T-cell (primary cell): ENCODE measurements at regions not wholly inside any gene's neighbourhood (a gene's known extent, or its start where the extent isn't known, plus 50 kb on each side); places are given as distances from the start of the nearest gene placed in this dataset.

ENCODE experiments used
- ATAC-seq, 4 experiments: fragments of 200-7000 bp in 3 of 4; fragments of 150-1000 bp in 1 of 4; cut with Tn5 transposase; replicated peaks in 1 of 4; 1 replicate in 3 of 4; 2 replicates in 1 of 4; pipeline ENCODE4 v1.10.0; 2021; ENCODE audit warnings: moderate library complexity in 3 of 4, mild to moderate bottlenecking in 2 of 4, moderate number of reproducible peaks in 1 of 4
- CTCF ChIA-PET, 2 donors: fragments of 300-600 bp; sonication (Branson Sonifier 250); formaldehyde crosslinking; loops; one replicate each; lab custom pipeline; 2022; ENCODE audit warnings: antibody characterized with exemption in 2 of 2; lab: Charles Lee
- POLR2A ChIA-PET, 2 donors: fragments of 300-600 bp; sonication (Branson Sonifier 250); formaldehyde crosslinking; loops; one replicate each; lab custom pipeline; 2022; ENCODE audit warnings: antibody characterized with exemption in 2 of 2; lab: Charles Lee
- DNase-seq, 35 experiments: peaks; one replicate each; pipeline versions ENCODE4 v3.0.0 to v3.0.0-alpha.2; 2013 to 2023
- H3K27ac ChIP-seq: one replicate; pipeline ENCODE4 v1.5.1; 2013; ENCODE audit warnings: low read length
- H3K27me3 ChIP-seq, 2 experiments: replicated peaks in 1 of 2; 1 replicate in 1 of 2; 2 replicates in 1 of 2; pipeline versions ENCODE4 v1.6.1 to v1.7.0; 2013; ENCODE audit warnings: low read length in 1 of 2, mixed read lengths in 1 of 2; ENCODE audit not compliant: control insufficient read depth in 2 of 2, insufficient read depth in 2 of 2; ENCODE audit errors: extremely low read depth in 1 of 2
- H3K36me3 ChIP-seq, 2 donors: 1 replicate in 1 of 2; 2 replicates in 1 of 2; pipeline versions ENCODE4 v1.6.1 to v1.7.0; 2013; ENCODE audit warnings: low read length in 1 of 2; ENCODE audit not compliant: control insufficient read depth in 2 of 2, insufficient read depth in 1 of 2; ENCODE audit errors: extremely low read depth in 1 of 2
- H3K4me1 ChIP-seq, 2 experiments: 1 replicate in 1 of 2; 2 replicates in 1 of 2; pipeline versions ENCODE4 v1.6.1 to v1.7.0; 2013; ENCODE audit warnings: low read length in 2 of 2, mixed read lengths in 1 of 2; ENCODE audit not compliant: insufficient read depth in 2 of 2, control insufficient read depth in 1 of 2; ENCODE audit errors: extremely low read depth in 1 of 2
- H3K4me3 ChIP-seq, 2 donors: 1 replicate in 1 of 2; 2 replicates in 1 of 2; pipeline versions ENCODE4 v1.5.1 to v1.7.0; 2013; ENCODE audit warnings: mild to moderate bottlenecking in 2 of 2, low read length in 1 of 2, moderate library complexity in 1 of 2; ENCODE audit not compliant: control insufficient read depth in 1 of 2; ENCODE audit errors: extremely low read depth in 1 of 2
- H3K9me3 ChIP-seq: 2 replicates; pipeline ENCODE4 v1.7.0; 2013
- H3K27ac Mint-ChIP-seq, 2 donors: one replicate each; pipeline ENCODE4 v1.8.0; 2020 to 2021; ENCODE audit warnings: mild to moderate bottlenecking in 2 of 2, mixed read lengths in 2 of 2
- H3K27me3 Mint-ChIP-seq, 2 donors: one replicate each; pipeline ENCODE4 v1.8.0; 2021 to 2022; ENCODE audit warnings: mixed read lengths in 2 of 2
- H3K36me3 Mint-ChIP-seq: one replicate; pipeline ENCODE4 v1.8.0; 2021; ENCODE audit warnings: mixed read lengths
- H3K4me1 Mint-ChIP-seq, 3 donors: one replicate each; pipeline ENCODE4 v1.8.0; 2020 to 2022; ENCODE audit warnings: mixed read lengths in 3 of 3, mild to moderate bottlenecking in 1 of 3
- H3K4me3 Mint-ChIP-seq, 3 donors: one replicate each; pipeline ENCODE4 v1.8.0; 2020 to 2022; ENCODE audit warnings: mild to moderate bottlenecking in 3 of 3, mixed read lengths in 3 of 3, moderate library complexity in 3 of 3
- H3K9me3 Mint-ChIP-seq, 3 donors: one replicate each; pipeline ENCODE4 v1.8.0; 2020 to 2022; ENCODE audit warnings: mixed read lengths in 3 of 3
- WGBS: methylation state at CpG from one replicate; pipeline ENCODE4 v1.1.5; 2013; ENCODE audit warnings: missing lambda C conversion rate; ENCODE audit not compliant: insufficient coverage; 5-methylcytosine and 5-hydroxymethylcytosine counted together

DNA sequence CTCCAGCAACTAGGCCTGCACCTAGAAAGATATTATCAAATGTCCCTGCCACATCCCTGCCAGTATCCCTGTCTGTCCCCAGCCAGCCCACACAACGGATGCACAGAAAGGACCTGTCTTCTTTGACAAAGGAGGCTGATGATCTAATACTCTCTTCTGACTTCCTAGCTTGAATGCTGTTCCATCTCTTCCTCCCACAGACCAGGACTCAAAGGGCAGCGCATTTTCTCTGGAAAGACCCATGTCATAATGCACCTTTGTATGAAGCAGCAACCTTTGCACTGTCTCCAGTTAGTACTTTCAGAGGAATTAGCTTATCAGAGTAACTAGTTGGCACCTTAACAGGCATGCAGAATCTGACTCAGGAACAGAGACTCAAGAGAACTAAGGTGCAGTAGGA, 53.3 kb upstream of the TAF8 start:
- H3K36me3 Mint-ChIP-seq, result peaks cover 32% of the 10 kb centered on the region
- H3K27ac Mint-ChIP-seq, result peak overlapping the region; percentile 53 to 56
- ChIA-PET POLR2A (interaction anchor here in 1 of 2 donors (0.6 kb wide), 1 partner anchor 44 kb away, joined by 5 read pairs; no protein-coding TSS in a partner anchor), CTCF (no interaction called here)
- H3K4me1 Mint-ChIP-seq, result peaks cover 43 to 56% (median 50%) of the 10 kb centered on the region in 3 donors
- ATAC-seq (no peak), DNase-seq (no peak)
- 50% methylated on average over 2 of the region's 2 CpGs for WGBS
- no peaks in the 10 kb centered on the region for H3K9me3 Mint-ChIP-seq
- Histone ChIP-seq H3K27me3 (no peaks in the 10 kb centered on the region), H3K27ac (peak overlapping the region; percentile 3), H3K4me3 (no peak overlapping the region), H3K4me1 (peaks cover 0 to 30% of the 10 kb centered on the region in 2 experiments), H3K9me3 (no peaks in the 10 kb centered on the region), H3K36me3 (peaks cover 13 to 37% of the 10 kb centered on the region in 2 donors)
- H3K27me3 Mint-ChIP-seq, result no peaks in the 10 kb centered on the region
- no peak overlapping the region for H3K4me3 Mint-ChIP-seq

- Mint-ChIP-seq H3K27ac (peak overlapping the region; percentile 53 to 56), H3K27me3 (no peaks in the 10 kb centered on the region), H3K4me1 (peaks cover 43 to 55% (median 50%) of the 10 kb centered on the region in 3 donors), H3K9me3 (no peaks in the 10 kb centered on the region), H3K4me3 (no peak overlapping the region), H3K36me3 (peaks cover 32% of the 10 kb centered on the region)
- no peak overlapping the region for H3K4me3 ChIP-seq
- DNase-seq (no peak), ATAC-seq (no peak)
- ChIA-PET POLR2A (interaction anchor here in 1 of 2 donors (0.5 kb wide), 1 partner anchor 1007 kb away, joined by 3 read pairs; no protein-coding TSS in a partner anchor), CTCF (interaction anchor here in 1 of 2 donors (0.7 kb wide), 1 partner anchor 146 kb away, joined by 3 read pairs; no protein-coding TSS in a partner anchor)
- WGBS, result no CpG with 5 or more reads among the region's 2 CpGs
- peak overlapping the region; percentile 3 for H3K27ac ChIP-seq
- H3K36me3 ChIP-seq, result peaks cover 15 to 39% of the 10 kb centered on the region in 2 donors
- no peaks in the 10 kb centered on the region for H3K27me3 ChIP-seq
- no peaks in the 10 kb centered on the region for H3K9me3 ChIP-seq
- H3K4me1 ChIP-seq, result peaks cover 0 to 27% of the 10 kb centered on the region in 2 experiments
These were observed 52.9 kb upstream of the TAF8 start for GRCh38 chr6:41997456-41997855.
